GM21423 (cell line): ENCODE measurements at regions not wholly inside any gene's neighbourhood (a gene's known extent, or its start where the extent isn't known, plus 50 kb on each side); places are given as distances from the start of the nearest gene placed in this dataset.

Experiments used
- ATAC-seq: cut with Tn5 transposase; IDR thresholded peaks from one replicate; pipeline ENCODE4 v1.9.1; 2021; ENCODE audit warnings: mild to moderate bottlenecking, moderate library complexity; ENCODE audit not compliant: unreplicated experiment

DNA sequence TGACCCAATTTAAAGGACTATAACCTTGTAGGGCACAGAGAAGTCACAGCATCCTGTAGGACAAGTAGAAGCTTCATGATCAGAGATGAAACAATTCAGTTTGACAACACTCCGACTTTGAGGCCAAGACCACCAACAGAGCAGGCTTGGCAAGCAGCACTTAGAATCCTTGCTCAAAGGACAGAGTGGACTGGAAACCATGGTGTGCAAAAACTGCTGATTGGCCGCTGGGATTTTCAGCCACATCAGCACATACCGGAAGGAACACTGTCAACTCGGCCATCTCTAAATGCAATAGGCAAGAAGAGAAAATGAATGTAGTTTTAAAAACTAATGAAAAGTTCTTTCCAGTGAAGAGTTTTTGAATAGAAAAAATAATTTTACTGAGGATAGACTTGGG is 92.0 kb upstream of the PRMT6 start:
- ATAC-seq: no peak

- ATAC-seq: no peak
These were observed 87.8 kb upstream of the PRMT6 start for GRCh38 chr1:106968644-106969043.

DNA sequence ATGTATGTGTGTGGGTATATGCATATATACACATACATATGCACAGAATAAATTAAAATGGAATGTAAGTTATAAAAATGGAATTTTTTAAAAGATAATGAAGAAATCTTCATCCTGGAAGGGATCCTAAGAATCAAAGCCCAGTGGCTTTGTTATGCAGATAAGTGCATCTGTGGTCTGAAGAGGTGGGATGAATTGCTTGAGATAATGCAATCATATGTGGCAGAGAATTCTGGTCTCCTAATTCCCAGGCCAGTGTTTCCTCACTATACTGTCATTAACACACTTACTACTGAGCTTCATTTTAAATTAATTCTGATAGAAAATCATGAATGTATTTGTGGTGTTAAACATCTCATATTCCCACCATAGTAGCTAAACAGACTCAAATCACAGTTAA is 86.7 kb upstream of the PRMT6 start:
- no peak for ATAC-seq

DNA sequence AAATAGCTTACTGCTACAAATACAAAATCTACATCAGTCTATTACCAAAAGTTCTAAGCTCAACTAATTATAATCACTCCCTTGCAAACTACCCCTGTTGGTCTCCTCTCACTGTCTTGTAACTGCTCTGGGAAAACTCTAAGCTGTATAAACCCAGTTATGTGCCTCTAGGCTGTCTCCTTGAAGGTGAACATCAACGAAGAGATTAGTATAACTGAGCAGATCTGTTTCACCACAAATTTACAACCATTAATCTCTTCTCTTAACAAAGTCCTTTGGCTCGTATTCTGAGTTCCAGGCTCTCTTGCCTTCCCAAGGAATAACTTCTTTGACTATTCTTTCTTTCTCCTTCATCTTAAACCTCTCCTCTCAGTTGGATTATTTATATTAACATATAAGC is 84.4 kb upstream of the PRMT6 start:
- ATAC-seq: no peak

GRCh38 chr1:106975944-106976343 is 80.5 kb upstream of the PRMT6 start:
- ATAC-seq: no peak

DNA sequence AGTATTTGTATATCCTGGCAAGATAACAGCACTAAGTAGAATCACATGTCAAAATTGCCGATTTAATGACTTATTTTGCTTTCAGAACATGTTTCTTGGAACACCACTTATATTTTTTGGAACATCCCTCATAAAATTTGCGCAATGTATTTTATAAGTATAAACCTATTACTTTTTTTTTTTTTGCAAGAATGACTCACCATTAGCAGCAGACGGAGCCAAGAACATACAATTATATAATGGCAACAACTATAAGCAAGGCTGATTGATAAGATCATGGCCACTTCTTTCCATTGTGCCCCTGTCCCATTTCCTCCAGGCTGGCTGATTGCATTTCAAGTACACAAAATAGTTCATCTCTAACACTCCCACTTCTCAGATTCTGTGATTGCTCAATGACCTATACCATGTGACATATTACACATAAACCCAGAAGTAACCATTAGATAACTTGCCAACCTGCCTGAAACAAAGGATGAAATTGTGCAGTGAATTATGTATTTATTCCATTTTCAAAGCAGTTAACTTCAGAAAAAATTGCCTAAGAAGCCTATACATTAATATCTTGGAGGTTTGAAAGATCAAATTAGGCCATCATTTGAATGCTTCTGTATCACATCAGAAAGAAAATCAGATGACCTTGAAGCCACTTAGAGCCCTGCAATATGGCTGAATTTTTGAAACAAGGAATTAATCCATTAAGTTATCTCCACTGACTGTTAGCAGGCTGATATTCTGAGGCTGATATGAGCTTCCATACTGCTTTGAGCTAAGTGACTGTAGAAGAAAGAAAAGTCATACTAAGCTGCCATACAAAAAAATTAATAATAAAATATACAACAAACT is 77.8 kb upstream of the PRMT6 start:
- no peak for ATAC-seq

DNA sequence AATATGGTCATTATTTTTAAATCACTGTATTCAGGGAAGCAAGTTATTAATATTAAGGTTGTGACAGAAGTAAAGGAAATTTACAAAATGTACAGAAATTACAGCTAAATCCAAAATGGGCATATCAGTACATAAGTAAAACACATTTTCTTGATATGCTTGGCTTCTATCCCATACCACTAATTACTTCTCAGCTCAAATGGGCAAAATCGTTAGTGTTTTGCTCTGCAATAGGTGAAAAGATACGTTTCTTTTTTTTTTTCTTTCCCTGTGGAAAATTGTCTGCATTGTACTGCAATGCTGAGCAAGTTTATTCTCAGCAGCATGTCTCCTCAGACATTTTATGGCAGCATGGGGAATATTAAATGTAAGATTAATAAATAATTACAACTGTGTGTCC is 77.1 kb upstream of the PRMT6 start:
- ATAC-seq: no peak

GRCh38 chr1:106980121-106980520 is 76.4 kb upstream of the PRMT6 start:
- no peak for ATAC-seq

- ATAC-seq: no peak
These were observed 71.7 kb upstream of the PRMT6 start for GRCh38 chr1:106984801-106985200.

GRCh38 chr1:106986603-106987002 is 69.9 kb upstream of the PRMT6 start:
- no peak for ATAC-seq

- ATAC-seq: peak; percentile 95
These were observed 60.5 kb upstream of the PRMT6 start for GRCh38 chr1:106995970-106996369.

GRCh38 chr1:106998431-106999002 is 58.0 kb upstream of the PRMT6 start:
- ATAC-seq: no peak

GRCh38 chr1:107000902-107001301 is 55.6 kb upstream of the PRMT6 start:
- no peak for ATAC-seq

- ATAC-seq: no peak
These were observed 52.5 kb upstream of the PRMT6 start for GRCh38 chr1:107003972-107004371.

- no peak for ATAC-seq
These were observed 52.1 kb upstream of the PRMT6 start for GRCh38 chr1:107004421-107004820.
